ENCODE measurements at regions not wholly inside any gene's neighbourhood (a gene's known extent, or its start where the extent isn't known, plus 50 kb on each side); places are given as distances from the start of the nearest gene placed in this dataset.

DNA sequence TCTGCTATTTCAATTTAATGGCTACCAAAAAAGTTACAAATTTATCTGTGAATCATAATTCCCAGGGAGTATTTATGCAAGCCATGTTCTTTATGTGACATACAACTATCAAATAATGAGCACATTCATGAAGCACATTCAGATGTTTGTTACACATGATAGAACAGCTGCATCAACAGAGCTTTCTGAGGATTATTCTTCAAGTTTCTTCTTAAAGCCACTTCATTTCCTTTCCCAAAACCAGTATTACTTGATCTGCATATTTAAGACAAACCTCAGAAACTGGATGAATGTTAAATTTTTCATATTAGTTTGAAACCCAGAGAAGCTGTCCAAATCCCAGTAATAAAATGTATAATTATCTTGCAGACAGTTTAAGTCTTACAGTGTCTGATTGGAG is 73.6 kb upstream of the SOX5 start:
- no peak for DNase-seq

GRCh38 chr12:24021164-24021502 is 71.7 kb upstream of the SOX5 start:
- no peak for DNase-seq

GRCh38 chr12:24020397-24021163 is 71.1 kb upstream of the SOX5 start:
- no peak for DNase-seq

GRCh38 chr12:24015833-24016160 is 66.3 kb upstream of the SOX5 start:
- no peak for DNase-seq

GRCh38 chr12:24014915-24015832 is 65.7 kb upstream of the SOX5 start:
- DNase-seq: no peak

DNA sequence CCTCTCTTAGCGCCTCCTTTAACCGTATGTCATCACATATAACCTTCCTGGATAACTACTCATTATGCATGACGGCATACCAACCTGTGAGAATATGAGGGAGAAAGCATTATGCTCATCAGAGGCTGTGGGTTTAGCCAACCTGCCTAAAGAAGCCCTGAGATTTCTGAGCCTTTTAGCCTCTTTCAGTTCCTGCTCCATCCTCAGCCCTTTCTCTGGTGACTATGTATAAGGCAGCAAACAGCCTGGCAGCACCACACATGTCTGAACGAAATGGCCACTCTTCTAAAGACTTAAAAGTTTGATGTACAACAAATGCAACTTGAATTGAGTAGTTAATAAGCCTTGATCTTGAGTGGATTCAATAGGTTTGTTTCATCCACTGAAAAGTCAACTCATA is 64.8 kb upstream of the SOX5 start:
- no peak for DNase-seq

GRCh38 chr12:24012528-24012927 is 63.1 kb upstream of the SOX5 start:
- DNase-seq: no peak

GRCh38 chr12:24011927-24012507 is 62.5 kb upstream of the SOX5 start:
- DNase-seq: no peak

GRCh38 chr12:24008166-24008565 is 58.7 kb upstream of the SOX5 start:
- no peak for DNase-seq
